ENCODE measurements at regions not wholly inside any gene's neighbourhood (a gene's known extent, or its start where the extent isn't known, plus 50 kb on each side); places are given as distances from the start of the nearest gene placed in this dataset.
"Not testable (repeated sequence)": the region's sequence is repeated elsewhere in the genome, so short reads cannot be mapped to it uniquely, and the experiment has no call there.

DNA sequence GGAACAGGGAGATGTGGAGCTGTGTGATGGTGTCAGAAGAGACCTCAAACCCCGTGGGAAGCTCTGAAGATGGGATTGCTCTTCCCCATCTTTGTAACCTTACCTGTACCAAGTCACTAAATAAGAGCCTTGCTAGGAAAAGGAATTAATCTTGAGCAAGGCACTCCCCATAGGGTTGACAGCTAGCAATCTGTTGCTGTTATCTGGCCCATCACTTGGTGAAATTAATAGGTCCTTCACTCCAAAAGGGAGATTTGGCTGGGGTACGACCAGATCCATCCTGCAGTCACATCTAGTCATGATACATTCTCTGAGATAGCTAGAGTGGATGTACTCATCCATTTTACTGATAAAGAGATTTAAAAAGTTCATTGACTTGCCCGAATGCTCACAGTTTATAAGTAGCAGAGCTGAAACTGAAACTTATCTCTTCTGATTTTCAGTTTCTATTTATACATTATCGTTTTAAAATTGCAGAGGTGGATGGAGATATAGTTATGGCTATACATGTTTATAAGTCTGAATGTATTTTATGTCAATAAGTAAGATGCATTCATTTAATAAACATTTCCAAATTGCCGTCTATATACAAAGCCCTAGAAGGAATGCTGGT is 299.1 kb upstream of the MCTP2 start:
- no peak for DNase-seq

DNA sequence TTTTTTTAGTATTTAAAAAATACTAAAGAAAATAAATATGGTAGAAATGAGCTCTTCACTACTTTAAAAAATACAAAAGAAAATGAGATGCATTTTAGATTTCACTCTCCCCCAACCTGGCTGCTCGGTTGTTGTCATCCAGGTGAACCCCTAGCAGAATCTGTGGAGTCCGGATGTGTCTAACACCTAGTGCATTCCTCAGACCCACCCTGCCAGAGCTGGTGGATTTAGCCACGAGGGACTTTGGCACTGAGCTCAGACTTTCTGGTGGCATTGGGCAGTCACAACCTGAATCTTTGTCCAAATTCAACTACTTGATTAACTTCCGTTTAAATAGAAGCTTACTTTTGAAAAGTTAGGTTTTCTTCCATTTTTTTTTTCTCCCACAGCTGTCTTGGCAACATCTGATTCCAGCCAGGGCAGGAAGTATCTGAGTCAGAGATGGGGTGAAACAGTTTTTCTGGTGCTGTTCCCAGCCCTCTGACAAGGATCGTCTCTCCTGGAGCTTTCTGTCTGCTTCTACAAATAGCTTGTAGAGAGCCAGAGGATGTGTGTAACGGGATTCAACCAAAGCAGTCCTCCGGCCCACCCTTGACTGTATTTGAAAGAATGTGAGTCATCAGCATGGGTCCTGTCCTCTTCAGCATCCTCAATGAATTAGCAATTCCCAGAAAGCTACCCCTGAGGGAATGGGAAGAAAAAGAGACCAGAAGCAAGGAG is 301.8 kb upstream of the MCTP2 start:
- DNase-seq, result no peak

DNA sequence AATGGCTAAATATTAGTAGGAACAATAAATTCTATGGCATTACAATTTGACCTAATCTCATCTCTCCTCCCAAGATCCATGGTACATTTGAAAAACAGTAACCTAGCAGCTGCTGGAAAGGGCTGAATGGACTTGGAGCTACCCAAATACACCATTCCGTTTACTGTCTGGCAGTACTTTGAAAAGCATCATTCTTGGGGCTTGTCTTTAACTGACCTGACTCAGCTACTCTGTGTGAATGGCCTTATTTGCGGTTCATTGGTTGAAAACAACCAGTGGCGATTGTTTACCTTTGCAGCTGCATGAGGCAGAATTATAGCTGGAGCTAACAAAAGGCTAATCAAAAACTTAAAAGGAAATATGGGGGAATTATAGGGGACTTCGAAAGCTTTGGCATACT is 311.2 kb upstream of the MCTP2 start:
- DNase-seq, result no peak

DNA sequence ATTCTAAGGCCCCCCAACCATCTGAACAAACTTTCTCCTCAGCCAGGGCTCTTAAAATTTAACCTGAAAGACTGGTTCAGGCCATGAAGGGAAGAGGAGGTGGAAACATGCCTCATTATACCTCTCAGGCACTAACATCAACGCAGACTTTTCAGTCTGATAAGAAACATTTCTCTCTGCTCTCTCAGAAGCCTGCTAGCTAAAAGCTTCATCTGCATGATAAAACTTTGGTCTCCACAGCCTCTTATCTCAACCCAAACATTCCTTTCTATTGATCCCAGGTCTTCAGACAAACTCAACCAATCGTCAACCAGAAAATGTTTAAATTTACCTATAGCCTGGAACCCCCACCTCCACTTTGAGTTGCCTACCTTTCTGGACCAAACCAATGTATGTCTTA is 312.6 kb upstream of the MCTP2 start:
- not testable (repeated sequence) for DNase-seq

DNA sequence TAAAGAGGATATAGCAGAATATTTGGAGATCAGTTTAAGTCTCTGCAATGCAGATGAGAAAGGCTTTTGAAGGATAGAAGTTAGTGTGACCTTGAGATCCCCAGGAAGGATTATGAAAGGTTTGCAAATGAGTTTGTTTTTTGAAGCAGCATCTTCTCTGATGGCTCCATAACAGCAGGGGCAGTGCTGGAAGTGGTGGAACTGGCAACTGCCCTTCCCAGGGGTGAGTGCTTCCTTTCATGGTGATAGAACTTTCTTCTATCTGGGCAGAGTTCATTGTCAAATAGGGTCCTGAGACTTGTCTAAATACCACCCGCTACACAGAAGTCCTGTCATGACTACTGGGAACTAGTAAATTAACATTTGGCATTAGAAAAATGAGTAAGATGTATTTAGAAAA is 314.2 kb upstream of the MCTP2 start:
- no peak for DNase-seq

DNA sequence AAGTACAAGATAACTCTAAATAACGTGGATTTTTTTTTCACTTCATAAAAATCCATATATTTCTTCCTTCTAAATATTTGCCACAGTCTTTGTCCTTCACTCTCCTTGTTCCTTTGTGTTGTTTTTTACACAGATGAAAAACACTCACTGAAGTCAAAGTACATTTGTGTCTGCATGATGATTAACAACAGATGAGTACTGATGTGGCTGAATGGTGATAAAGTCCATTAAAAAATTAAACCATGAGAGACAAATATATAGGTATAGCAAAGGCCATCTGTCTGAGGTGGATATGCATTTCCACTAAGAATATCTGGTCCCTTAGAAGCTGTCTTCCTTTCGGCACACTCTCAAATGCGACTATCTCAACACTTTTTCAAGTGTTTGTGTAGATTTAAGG is 317.5 kb upstream of the MCTP2 start:
- DNase-seq, result no peak

DNA sequence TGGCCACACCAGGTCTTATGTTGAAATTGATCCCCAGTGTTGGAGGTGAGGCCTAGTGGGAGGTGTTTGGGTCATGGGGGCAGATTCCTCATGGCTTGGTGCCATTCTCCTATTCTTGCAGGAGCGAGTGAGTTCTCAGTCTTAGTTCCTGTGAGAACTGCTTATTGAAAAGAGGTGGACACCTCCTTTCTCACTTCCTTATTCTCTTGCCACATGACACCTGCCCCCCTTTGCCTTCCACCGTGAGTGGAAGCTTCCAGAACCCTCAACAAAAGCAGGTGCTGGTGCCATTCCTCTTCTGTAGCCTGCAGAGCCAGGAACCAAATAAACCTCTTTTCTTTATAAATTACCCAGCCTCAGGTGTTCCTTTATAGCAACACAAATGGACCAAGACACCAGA is 318.1 kb upstream of the MCTP2 start:
- DNase-seq, result no peak

DNA sequence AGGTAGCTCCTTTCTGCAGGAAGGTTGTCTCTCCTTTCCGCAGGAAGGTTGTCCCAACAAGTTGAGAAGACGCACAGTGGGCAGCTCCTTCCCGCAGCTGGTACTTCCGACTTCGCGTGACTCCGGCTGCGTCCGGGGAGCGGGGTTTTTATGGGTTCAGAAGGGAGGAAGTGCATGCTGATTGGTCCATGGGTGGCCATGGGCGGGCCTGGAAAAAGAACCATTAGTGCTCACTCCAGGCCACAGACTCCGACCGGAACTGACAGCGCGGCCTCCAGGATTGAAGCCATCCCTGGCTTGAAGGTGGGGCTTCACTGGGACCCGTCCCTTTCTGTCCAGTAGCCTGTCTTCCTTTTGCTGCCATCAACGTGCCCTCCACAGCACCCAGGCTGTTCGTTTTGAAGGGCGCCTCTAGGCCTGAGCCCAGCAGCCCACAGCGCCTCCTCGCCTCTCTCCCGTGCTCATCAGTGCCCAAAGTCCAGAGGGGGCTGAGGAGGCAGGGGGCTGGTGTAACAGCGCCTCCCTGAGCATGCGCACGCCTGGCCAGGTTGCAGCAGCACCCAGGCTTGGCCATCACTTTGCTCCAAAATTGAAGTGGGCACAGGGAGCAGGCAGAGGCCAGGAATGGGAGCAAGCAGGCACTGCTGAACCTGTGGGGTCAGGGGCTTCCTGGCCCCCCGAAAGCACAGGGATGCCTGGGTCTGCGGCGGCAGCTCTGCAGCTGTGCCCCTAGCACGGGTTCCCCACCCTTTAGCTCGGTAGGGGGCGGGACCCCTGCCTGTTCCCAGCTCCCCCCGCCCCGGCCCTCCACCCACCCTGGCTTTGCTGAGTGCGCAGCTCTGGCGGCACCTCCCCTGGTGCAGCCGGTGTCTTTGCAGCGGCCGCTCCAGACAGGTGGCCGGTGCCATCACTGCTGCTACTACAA is 330.6 kb upstream of the MCTP2 start:
- no peak for DNase-seq

DNA sequence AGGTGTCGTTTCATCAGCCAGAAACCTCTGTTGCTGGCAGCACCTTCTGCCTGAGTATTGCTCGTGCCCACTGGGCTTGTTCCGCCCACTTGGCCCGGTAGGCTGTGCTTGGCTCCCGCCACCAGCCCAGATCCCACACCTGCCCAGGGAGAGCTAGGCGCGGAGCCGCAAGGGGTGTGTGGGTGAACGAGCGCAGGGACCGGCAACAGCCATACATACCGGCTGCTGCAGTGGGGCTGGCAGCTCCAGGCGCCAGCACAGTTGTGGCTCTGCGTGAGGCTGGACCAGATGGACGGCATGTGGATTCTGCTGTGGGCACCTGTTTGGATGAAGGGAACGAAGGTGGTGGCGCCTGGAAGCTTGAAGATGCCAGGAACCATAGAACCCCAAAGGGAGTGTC is 331.5 kb upstream of the MCTP2 start:
- no peak for DNase-seq

DNA sequence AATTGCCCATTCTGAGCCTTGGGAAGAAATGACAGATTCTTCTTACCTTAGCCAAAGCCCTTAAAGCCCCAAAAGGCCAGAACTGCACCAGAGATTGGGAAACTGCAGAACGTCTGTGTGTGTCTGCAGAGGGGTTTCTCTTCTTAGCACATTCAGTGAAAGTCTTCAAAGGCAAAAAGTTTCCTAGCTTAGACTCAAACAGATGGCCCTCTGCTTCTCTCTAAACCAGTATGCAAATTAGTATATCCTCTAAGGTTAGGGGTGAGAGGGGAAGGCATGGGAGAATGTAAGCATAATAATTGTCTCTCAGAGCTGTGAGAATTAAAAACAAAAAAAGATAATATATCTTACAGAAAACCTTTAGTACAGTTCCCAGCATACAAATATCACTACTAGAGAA is 334.0 kb upstream of the MCTP2 start:
- no peak for DNase-seq

DNA sequence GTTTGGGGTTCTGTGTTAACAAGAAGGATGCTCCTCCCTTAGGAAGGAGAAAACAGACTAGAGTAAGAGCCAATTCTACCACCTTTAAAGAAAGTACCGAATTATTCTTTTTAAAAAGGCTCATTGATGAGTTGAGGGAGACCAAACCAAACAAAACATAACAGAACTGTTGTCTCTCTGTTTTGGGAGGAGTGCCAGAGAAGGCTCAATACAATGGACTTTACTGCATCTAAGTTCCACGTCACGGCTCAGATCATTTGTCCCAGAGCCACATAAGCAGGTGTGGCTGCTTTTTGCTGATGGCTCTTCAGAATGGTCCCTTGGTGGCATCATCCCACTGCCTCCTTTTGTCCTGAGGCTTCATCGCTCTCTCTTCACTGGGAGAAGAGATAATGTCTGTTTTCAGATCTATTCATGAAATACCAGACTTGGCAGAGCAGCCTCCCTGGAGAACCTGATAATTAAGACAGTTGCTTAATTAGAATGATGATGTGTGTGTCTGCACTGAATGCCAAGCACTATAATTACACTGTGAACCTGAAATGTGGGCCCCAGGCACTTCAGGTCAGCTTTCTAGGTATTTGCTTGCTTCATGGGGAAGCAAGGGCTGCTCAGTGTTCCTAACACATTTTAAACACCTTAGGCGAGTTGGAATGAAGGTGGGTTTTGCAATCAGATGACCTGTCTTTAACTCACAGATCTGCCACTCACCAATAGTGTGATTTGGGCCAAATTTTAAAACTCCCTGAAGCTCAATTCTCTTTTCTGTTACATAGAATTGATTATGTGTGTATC is 335.2 kb upstream of the MCTP2 start:
- DNase-seq, result no peak

DNA sequence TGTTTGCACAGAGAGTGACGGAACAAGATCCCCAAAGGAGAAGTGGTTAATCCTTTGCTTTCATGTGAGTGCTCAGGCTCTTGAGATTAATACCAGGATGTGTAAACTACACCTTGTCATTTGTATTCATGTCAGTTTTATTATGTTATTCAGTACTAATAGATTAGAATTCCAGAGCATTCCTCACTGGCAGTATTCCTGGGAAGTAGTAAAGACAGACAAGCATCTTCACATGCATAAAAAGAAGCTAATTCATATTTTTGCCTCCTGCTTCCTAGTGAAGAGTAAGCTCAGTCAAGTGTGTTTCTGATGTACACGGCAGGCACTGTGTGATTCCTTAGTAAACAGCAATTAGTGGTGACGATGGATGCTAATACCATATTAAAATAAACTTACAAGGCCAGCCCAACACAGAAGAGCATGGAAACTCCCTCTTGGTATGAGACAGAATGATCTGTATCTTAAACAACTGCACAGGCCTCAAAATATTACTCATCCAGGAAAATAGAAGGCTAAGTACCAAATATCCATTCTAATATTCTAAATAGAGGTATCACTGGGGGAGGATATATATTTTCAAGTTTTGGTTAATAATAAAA is 336.8 kb upstream of the MCTP2 start:
- DNase-seq, result no peak

DNA sequence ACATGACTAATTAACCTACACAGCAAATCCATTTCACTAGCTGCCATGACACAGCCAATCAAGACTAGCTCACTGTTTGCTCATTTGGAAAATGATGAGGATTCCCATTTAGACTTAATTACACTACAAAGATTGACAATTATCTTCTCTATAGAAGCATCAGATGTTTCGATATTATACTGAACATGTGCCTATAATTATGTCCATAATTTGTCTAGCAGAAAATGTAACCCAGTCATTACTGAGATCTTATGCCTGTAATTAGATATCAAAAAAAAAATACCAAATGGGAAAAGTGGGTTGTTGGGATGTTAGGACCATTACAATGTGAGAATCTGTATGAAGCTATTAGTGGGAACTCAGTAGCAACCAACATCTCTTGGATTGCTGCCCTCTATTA is 344.2 kb upstream of the MCTP2 start:
- no peak for DNase-seq

DNA sequence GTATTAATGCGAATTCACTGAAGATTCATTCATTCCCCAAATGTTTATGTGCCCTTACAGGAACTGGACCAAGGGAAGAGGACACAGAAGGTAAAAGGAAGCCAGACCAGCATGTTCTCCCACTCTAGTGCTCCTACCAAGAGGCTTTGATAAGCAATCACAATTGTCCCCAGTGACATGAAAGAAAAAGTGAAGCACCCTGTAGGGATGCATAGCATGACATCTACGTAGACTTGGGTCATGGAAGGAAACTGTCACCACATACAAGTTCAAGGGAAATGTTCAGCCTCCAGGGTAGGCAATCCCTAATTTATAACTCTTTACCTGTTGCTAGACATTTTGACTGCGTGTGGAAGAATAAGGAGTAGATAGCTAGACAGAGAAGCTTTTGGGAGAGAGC is 348.6 kb upstream of the MCTP2 start:
- no peak for DNase-seq

DNA sequence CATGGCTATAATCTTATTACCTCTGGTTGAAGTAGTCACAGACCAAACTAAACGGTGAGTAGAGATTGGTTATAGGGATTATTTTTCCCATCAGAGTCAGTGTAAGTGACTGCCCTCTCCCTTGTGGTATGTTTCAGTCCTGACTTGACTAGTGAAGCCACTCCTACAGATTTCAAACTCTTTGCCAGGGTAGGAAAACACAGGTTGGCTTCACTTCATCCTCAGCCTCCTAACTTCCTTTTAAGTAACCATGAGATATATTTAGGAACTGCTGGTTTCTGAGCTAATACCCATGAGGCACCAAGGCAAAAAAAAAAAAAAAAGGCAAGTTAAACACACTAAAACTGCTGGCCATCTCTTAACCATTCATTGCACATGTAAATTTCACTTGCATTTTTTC is 349.2 kb upstream of the MCTP2 start:
- DNase-seq, result no peak

DNA sequence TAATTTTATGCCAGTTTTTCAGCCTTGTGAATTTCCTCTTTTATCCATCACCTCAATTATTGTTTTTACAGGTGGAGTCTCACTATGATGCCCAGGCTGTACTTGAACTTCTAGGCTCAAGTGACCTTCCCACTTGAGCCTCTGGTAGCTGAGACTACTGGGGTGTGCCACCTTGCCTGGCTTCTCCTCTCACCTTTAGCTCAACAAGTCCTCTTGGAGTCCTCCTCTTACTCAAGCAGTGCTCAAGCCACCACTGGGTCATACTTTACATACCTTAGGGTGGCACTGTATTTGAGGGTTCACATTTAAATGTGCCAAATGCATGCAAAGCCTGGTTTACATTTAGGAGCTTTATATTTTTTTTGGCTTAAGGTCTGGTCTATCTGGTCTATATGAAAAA is 350.1 kb upstream of the MCTP2 start:
- no peak for DNase-seq

DNA sequence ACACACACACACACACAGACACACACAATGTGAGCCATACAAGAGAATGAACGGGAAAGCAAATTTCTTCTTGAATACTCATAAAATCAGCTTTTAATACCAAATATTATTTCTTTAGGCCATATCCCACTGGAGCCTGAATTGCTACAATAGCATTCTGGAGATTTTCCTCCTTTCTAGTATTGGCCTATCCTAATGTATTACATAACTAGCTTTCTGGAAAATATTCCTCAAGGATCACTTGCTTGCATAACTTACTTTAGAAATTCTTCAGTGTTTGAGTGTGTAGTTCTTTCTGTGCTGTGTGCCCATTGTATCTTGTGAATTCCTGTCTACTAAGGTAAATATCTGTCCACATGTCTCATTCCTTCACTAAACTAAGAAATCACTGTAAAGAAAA is 351.0 kb upstream of the MCTP2 start:
- DNase-seq, result no peak

DNA sequence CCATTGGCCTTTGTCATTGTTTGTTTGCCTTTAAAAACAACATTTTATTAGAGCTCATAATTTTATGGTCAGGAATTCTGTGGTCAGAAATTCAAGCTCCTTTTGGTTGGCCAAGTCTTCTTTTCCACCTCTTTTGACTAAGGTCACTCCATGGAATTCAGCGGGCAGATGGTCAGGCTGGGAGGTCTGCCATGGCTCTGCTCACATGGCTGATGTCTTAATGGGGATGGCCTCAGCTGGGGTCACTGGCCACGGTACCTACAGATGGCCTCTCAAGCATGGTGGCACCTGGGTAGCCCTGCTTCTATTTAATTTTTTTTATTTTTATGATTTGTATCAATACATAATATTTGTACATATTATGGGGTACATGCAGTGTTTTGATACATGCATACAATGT is 360.8 kb upstream of the MCTP2 start:
- no peak for DNase-seq

DNA sequence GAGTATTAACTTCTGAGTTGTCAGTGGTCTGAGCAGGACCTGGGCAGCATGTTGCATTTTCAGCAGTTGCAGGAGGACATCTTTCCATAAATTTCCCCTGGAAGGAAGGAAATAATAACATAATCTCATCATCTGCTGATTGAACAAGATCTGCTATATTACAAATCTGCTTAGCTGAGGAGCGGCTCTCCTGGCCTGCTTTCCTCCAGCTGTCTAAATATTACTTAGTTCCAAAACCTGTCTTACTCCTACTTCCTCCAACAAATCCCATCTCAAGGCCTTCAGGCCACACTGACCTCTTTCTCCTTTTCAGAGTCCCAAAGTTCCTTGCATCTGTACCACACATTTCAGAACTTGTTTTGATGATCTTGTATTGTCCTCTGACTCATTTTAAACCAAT is 364.4 kb upstream of the MCTP2 start:
- no peak for DNase-seq

DNA sequence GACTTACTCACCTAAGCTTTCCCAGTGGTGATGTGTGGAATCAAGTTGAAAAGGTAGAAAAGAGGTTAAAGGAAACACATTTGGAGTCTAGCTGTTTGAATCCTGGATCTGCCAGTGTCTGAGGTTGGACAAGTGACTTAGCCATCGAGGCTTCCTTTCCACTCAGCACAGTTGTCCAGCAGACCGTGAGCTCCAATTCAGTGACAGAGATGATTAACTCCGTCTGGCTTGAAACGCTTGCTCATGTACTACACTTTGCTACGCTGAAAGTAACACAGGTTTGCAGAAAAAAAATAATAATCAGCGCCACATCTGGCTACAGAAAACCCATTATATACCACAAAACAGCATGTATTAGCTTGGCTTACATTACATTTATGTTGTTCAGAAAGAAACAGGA is 364.9 kb upstream of the MCTP2 start:
- DNase-seq, result no peak

DNA sequence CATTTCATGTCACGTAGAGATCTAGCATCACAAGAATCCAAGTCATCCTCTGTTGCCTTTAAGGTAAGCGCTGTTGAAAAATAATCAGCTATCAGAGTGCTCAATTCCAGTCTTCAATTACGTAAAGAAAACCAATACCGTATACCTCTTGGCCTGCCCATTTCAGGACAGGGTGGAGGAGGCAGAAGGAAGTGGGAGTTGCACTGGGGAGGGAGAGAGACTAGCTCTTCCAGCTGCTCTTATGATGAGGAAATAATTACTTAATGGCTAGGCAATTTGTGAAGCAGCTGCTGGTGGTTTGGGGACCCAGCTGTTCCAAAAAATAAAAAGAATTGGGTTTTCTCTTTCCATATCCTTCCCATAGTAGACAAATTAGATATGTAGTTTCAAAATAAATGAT is 365.8 kb upstream of the MCTP2 start:
- DNase-seq, result no peak

DNA sequence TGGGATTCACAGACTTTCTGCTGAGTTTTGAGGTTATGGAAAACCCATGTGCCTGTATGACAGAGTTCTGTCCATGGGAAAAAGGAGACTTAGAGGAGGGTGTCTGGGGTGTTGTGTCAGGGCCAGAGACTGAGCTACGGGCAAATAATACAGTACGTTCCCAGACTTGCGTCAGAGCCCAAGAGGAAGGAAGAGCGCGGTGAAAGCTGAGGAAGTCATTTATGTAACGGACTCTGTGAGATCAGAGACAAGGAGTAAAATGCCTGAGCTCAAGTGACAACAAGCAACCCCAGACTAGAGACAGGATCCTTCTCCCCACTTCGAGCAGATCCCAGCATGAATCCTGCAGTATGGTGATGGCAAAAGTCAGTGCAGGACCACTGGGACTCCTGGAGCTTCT is 368.6 kb upstream of the MCTP2 start:
- DNase-seq, result no peak

All from activated CD4-positive, alpha-beta T cell treated with anti-CD3 and anti-CD28 coated beads for 1 hour (primary cell).